ENCODE measurements at regions not wholly inside any gene's neighbourhood (a gene's known extent, or its start where the extent isn't known, plus 50 kb on each side); places are given as distances from the start of the nearest gene placed in this dataset.

GRCh38 chr5:20056933-20057332 is 68.9 kb upstream of the CDH18 start:
- TF ChIP-seq POLR2A (IDR thresholded peaks at IDR 0.05) (no peak), CTCF (IDR thresholded peaks at IDR 0.05) (no peak)
